Right cardiac atrium (tissue), 5 donors: ENCODE measurements at regions not wholly inside any gene's neighbourhood (a gene's known extent, or its start where the extent isn't known, plus 50 kb on each side); places are given as distances from the start of the nearest gene placed in this dataset.
"Not testable (repeated sequence)": the region's sequence is repeated elsewhere in the genome, so short reads cannot be mapped to it uniquely, and the experiment has no call there.

Experiments used
- ATAC-seq, 2 donors: fragments of 200-7000 bp; cut with Tn5 transposase; one replicate each; pipeline versions ENCODE4 v1.8.0 to v1.9.1; 2020; ENCODE audit warnings: moderate library complexity in 2 of 2, mild to moderate bottlenecking in 1 of 2
- DNase-seq, 3 donors: peaks; one replicate each; pipeline ENCODE4 v3.0.0-alpha.2; 2020
- H3K27ac ChIP-seq: one replicate; pipeline ENCODE4 v1.5.1; 2013; ENCODE audit warnings: mild to moderate bottlenecking, low read length, control low read depth, moderate library complexity
- H3K27me3 ChIP-seq: one replicate; pipeline ENCODE4 v1.6.1; 2013; ENCODE audit not compliant: control insufficient read depth, insufficient read depth
- H3K4me1 ChIP-seq: one replicate; pipeline ENCODE4 v1.6.1; 2013; ENCODE audit warnings: low read length; ENCODE audit not compliant: control insufficient read depth, insufficient read depth
- H3K4me3 ChIP-seq: one replicate; pipeline ENCODE4 v1.5.1; 2013; ENCODE audit warnings: low read length, control low read depth
- H3K9me3 ChIP-seq: one replicate; pipeline ENCODE4 v1.6.1; 2013; ENCODE audit warnings: low read length; ENCODE audit not compliant: control insufficient read depth
- WGBS: extraction: QIAGEN DNeasy Blood & Tissue Kit; methylation state at CpG from one replicate; pipeline ENCODE4 v1.1.7; 2013; 5-methylcytosine and 5-hydroxymethylcytosine counted together
- intact Hi-C, 4 donors: fragments of 100-400 bp; cut with DNase I; formaldehyde crosslinking; loops; one replicate each; pipeline versions ENCODE4 v1.11.0 to v1.14.0; 2022 to 2023
- donor health status: healthy with polysubstance abuse.
- donor health status: DM: no; HTN: yes; CAD: no.
- donor health status: DM: no; HTN: no; CAD: no.
- donor health status: DM: no; HTN: yes; CAD: no; lungs with severe emphysema.
- donor health status: DM: yes; HTN: yes; CAD: no.

GRCh38 chr5:38678697-38679096 is 122.3 kb upstream of the LIFR start:
- 91% methylated on average over 7 of the region's 7 CpGs for WGBS

DNA sequence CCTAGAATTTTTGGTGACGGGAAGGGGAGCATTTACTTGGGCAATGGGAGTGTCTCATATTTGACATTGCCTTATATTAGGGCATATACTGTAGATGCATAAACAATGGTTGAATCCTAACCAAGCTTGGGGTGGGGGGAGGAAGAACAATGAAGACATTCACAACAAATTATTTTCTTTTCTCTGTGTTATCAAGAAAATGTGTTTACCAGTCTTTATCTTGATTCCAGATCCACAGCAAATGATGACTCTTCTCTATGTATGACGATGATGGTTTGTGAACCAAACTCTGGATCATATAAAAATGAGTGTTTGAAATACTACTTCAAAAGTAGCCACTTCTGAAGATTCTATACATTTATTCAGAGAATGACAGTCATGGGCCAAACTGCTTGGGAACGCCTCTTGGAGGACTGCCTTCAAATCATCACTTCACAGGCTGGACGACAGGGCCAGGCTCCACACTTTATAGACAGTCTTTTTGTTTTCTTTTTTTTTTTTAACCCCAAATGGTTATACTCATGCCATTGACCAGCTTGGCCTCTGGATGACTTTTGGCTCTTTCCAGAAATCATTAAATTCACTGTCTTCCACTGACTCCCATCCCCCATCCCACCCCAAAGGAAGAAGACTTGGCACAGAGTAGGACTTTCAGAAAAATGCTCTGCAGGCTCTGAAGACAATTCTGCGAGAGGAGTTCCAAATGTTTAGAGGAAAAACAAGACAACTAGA is 123.8 kb upstream of the LIFR start:
- intact Hi-C loops = no loop called here
- Histone ChIP-seq H3K4me3 (no peak overlapping the region), H3K27me3 (no peaks in the 10 kb centered on the region), H3K27ac (no peak overlapping the region), H3K4me1 (no peaks in the 10 kb centered on the region), H3K9me3 (no peaks in the 10 kb centered on the region)
- WGBS = 61% methylated on average over 5 of the region's 5 CpGs
- no peak for DNase-seq
- peak in 1 of 2 donors; percentile 45 for ATAC-seq

More at GRCh38 chr5:38678697-38679096, 122.3 kb upstream of the LIFR start:
- not testable (repeated sequence) for ATAC-seq, H3K4me3 ChIP-seq, H3K27ac ChIP-seq, H3K9me3 ChIP-seq, H3K4me1 ChIP-seq, H3K27me3 ChIP-seq, DNase-seq
- intact Hi-C loops = loop anchor here in 2 of 4 donors (10.0 kb wide), 1 partner anchor 126 kb away; no protein-coding TSS in a partner anchor

DNA sequence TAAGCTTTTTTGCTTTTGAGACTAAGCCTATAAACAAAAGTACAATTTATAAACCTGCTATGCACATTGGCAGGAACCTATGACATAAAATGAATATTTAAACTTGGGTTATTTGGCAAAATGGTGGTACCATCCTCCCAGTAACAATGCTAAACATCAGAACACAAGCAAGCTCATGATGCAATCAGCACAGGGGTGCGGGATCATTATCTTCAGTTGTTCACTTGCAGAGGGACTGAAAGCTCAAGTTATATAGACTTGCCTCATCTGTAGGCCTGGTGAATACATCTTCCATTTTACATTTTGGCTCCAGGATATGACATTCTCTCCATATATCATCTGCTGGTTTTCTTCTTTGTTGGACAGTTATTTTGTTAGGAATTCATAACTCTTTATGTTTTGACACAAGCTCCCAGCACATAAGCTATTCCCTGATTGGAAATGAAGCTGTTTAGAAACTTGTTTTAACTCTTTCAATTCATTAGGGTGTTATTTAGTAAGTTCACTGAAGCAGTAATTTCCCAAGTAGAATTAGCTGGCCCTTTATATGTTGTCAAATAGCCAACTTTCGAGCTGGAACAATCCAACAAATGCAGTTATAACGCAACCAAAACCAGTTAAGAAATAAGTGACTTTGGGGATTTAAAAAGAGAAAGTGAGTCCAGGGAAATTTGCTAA is 124.7 kb upstream of the LIFR start:
- H3K27me3 ChIP-seq = no peaks in the 10 kb centered on the region
- no peak for ATAC-seq
- H3K4me1 ChIP-seq = no peaks in the 10 kb centered on the region
- H3K9me3 ChIP-seq = no peaks in the 10 kb centered on the region
- WGBS = 63% methylated on average over 3 of the region's 3 CpGs
- H3K27ac ChIP-seq = no peak overlapping the region
- intact Hi-C loops = no loop called here
- no peak overlapping the region for H3K4me3 ChIP-seq
- no peak for DNase-seq

DNA sequence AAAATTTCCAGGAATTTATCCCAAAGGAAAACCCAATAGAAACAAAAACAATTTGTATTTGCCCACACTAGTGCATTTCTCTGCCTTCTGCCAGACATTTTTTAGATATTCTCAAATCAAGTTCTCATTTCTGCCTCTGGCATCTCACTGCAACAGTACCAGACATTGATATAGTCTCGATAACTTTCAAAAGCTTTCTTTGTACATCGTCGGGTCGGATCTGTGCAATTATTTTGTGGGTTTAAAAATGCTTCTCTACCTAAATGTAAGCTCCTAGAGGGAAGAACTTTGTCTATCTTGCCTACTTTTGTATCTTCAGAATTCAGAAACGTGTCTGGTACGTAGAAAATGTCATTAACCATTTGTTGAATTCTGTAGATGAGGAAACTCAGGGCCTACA is 125.5 kb upstream of the LIFR start:
- H3K9me3 ChIP-seq = no peaks in the 10 kb centered on the region
- no peak overlapping the region for H3K4me3 ChIP-seq
- WGBS = 55% methylated on average over 6 of the region's 6 CpGs
- no peaks in the 10 kb centered on the region for H3K27me3 ChIP-seq
- ATAC-seq (no peak), DNase-seq (no peak)
- no peaks in the 10 kb centered on the region for H3K4me1 ChIP-seq
- no peak overlapping the region for H3K27ac ChIP-seq
- intact Hi-C loops = no loop called here

DNA sequence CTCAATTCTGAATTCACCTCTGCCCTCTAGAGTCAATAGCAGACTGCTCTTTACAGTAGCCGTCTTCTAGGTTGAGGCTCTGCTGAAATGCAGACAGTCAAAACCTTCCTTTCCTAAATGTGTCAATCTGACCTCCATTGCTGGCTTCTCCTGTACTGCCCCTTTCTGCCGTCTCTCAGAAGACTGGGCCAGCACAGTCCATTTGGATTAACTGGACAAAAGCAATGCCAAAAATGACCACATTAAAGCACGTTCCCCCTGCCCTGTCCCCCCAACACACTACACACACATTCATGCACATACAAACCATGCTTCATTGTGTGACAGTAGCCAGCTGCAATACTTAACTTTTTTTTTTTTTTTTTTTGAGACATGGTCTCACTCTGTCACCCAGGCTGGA is 130.2 kb upstream of the LIFR start:
- DNase-seq (no peak), ATAC-seq (no peak)
- no peaks in the 10 kb centered on the region for H3K9me3 ChIP-seq
- 67% methylated on average over 3 of the region's 3 CpGs for WGBS
- no peak overlapping the region for H3K27ac ChIP-seq
- no peaks in the 10 kb centered on the region for H3K27me3 ChIP-seq
- H3K4me3 ChIP-seq = no peak overlapping the region
- no peaks in the 10 kb centered on the region for H3K4me1 ChIP-seq
- intact Hi-C loops = no loop called here

DNA sequence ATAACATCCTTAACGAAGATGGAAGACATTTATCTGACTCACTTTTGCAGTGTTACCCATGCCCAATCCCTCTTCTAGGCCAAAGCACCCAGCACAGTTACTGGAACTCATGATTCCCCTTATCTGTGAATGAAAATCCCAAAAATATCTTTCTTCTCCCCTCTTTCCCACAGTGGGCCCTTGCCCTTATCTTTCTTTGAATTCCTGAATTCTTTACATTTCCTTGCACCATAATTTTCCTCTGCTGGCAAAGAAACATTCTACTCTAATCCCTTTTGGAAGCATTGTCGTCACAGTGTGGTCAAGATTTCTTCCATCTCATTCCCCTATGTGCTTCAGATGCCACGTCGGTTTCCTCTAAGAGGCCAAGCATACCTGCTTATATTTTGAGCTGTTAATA is 135.9 kb upstream of the LIFR start:
- Histone ChIP-seq H3K27ac (no peak overlapping the region), H3K9me3 (no peaks in the 10 kb centered on the region), H3K4me3 (no peak overlapping the region), H3K27me3 (no peaks in the 10 kb centered on the region), H3K4me1 (no peaks in the 10 kb centered on the region)
- no peak for DNase-seq
- no peak for ATAC-seq
- intact Hi-C loops = no loop called here
- WGBS = 85% methylated on average over 4 of the region's 4 CpGs

DNA sequence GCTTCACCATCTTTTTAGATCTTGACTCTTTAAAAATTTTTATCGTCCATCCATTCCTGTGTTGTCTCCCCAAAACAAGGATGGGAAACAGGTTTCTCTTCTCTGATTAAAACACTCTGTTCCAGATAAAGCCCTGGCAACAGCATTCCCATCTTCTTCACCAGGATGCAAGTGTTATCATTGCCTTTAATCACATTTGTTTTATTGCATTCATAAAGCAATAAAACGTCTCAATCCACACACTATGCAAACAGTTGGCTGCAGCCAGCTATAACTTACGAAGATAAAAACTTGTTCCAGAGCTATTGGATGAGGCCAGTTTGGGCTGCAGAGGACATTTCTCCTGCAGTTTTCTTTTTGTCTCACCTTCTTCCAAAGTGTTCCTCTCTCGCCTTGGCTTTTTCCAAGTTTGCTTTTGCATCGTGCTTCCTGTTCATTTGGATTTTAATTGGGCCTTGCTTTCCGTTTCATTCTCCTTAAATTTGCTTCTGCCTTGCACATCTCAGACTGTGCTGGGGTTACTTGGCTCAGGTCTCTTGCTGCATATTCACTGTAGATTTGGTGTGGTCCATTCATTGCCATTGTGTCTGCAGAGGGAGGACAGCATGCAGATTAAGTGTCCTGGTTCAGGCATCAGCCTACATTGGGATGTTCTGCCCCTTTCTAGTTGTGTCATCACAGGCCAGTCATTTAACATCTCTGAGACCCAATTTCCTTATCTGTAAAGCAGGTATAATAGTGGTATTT is 136.5 kb upstream of the LIFR start:
- 85% methylated on average over 6 of the region's 6 CpGs for WGBS
- ATAC-seq = no peak

GRCh38 chr5:38695021-38695958 is 138.8 kb upstream of the LIFR start:
- DNase-seq (no peak), ATAC-seq (peak; percentile 25 to 45)
- Histone ChIP-seq H3K9me3 (no peaks in the 10 kb centered on the region), H3K4me3 (no peak overlapping the region), H3K27me3 (no peaks in the 10 kb centered on the region), H3K4me1 (no peaks in the 10 kb centered on the region), H3K27ac (peak overlapping the region; percentile 17)
- intact Hi-C loops = no loop called here
- 53% methylated on average over 9 of the region's 9 CpGs for WGBS

More for the DNA sequence above, 136.5 kb upstream of the LIFR start:
- H3K4me1 ChIP-seq = no peaks in the 10 kb centered on the region
- DNase-seq = no peak
- no peak overlapping the region for H3K4me3 ChIP-seq
- H3K9me3 ChIP-seq = no peaks in the 10 kb centered on the region
- H3K27ac ChIP-seq = no peak overlapping the region
- no peaks in the 10 kb centered on the region for H3K27me3 ChIP-seq
- intact Hi-C loops = no loop called here

DNA sequence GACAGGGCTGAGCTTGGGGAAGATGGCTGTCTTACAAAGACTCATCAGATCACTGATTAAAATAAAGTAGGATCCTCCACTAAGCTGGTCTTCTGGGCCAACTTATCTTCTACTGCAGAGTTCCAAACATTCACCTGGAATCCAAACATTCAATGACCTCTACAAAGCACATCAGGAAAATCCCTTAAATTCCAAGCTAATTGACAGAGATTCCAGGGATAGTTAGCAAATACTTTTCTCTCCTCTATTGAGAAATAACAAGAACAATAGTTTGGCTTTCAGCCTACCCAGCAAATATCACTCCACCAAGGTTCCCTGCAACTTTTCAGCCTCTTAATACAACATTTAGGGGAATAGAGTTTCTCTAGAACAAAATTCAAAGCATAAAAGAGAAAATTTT is 140.6 kb upstream of the LIFR start:
- Histone ChIP-seq H3K4me1 (no peaks in the 10 kb centered on the region), H3K27ac (no peak overlapping the region), H3K4me3 (no peak overlapping the region), H3K9me3 (no peaks in the 10 kb centered on the region), H3K27me3 (no peaks in the 10 kb centered on the region)
- intact Hi-C loops = no loop called here
- DNase-seq = no peak
- ATAC-seq = no peak

DNA sequence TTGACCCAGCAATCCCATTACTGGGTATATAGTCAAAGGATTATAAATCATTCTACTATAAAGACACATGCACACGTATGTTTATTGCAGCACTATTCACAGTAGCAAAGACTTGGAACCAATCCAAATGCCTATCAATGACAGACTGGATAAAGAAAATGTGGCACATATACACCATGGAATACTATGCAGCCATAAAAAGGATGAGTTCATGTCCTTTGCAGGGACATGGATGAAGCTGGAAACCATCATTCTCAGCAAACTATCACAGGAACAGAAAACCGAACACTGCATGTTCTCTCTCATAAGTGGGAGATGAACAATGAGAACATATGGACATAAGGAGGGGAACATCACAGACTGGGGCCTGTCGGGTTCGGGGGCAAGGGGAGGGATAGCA is 140.3 kb upstream of the OSMR start:
- ATAC-seq, DNase-seq, H3K4me1 ChIP-seq, H3K9me3 ChIP-seq, intact Hi-C loops, H3K27me3 ChIP-seq, H3K4me3 ChIP-seq, H3K27ac ChIP-seq: not testable (repeated sequence)
- 96% methylated on average over 4 of the region's 4 CpGs for WGBS
